NCI-H82 (cell line): ENCODE measurements at regions not wholly inside any gene's neighbourhood (a gene's known extent, or its start where the extent isn't known, plus 50 kb on each side); places are given as distances from the start of the nearest gene placed in this dataset.
"Not testable (repeated sequence)": the region's sequence is repeated elsewhere in the genome, so short reads cannot be mapped to it uniquely, and the experiment has no call there.

Experiments
- DNase-seq: peaks from one replicate; lab custom pipeline; 2025; lab: John Stamatoyannopoulos, UW

DNA sequence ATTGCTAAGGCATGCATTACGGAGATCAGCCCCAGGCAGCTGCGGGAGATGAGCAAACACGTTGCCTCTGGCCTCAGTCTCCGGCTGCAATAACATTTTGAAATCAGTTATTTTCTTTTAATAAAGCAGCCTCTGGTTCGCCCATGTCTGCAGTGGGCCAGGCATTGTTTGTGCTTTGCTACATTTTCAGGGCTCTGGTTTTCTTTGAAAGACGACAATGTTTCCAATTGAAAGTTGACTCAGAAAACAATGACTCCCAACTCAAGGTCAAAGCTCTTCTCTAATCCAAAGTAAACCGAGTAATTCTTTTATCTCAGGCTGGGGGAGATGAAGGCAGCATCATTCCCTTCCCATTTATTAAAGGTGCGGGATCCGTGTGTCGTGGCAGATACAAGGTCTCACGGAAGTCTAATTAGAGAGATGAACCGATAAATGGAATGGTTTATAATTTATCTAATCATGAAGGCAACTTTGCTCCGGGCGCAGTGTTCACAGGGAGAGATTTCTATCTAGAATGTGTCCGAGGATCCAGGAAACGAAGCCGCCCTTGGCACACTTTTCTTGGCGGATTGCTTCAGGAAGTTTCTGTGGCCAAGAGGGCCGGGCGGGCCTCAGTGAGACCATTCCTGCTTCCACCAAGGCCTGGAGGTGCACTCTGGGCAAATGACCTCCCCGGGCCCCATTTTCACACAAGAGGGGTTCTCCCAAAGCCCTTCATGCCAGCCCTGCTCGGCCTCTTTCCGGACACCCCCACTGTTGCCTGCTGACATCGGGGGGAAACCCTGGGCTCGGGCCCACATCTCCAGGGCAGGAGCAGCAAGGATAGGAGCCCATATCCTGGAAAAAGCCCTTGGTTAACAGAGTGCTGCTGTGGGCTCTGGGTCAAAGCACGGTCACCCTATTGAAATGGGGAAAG lies 811.4 kb downstream of the BRD1 start:
- DNase-seq: no peak

DNA sequence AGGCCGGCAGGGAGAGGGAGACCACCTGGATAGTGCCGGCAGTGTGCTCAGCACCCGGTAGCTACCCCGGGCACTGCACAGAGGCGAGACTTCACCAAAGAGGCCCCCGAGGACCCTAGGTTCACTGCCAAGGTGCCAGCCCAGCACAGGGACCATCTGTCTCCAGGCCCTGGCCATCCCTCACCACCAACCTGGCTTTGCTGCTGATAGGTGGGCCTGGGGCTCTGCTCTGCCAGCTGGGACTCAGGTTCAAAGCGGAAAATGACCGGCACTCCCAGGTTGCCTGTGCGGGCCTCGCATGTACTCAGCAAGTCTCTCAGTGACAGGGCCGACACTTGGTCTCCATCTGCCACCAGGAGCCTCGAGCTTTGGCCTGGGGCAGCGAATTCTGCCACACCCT lies 812.2 kb downstream of the BRD1 start:
- no peak for DNase-seq

DNA sequence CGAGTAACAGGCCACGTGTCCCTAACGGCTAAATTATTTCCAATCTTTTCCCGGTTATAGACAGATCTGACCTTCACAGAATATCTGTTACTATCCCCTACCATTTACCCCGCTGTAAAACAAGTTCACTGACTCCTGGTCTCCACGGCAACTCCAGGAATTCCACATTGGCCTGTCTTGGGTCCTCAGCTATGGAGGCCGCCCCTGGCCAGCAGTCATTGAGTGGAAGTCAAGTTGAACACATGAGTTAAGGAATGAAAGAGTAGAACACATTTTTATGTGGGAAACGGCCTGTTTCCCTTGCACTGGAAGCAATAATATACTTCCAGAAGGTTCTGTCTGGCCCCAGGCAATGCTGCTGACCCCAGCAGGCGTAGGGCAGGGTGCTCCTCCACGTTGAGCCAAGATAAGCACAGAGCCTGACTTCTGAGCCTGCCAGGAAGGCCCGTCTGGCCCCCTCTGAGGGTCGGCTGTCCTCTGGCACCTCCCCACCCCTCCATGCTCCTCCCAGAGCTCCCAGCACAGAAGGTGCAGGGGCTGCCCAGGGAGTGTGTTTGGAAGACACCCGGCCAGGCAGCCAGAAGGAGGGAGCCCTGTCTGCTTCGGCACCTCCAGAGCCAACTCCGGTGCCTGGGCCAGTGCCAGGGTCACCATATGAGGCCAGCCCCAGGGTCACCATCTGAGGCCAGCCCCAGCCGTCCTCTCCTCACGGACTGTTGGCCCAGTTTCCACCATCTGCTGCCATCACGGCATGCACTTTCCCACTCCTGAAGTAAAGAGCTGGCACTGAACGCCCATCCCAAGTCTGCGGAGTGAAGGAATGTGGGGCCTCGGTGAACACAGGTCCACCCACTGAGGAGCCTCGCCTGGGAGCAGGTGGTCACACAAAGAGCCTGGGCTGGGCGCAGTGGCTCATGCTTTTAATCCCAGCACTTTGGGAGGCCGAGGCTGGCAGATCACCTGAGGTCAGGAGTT lies 813.2 kb downstream of the BRD1 start:
- DNase-seq: no peak

DNA sequence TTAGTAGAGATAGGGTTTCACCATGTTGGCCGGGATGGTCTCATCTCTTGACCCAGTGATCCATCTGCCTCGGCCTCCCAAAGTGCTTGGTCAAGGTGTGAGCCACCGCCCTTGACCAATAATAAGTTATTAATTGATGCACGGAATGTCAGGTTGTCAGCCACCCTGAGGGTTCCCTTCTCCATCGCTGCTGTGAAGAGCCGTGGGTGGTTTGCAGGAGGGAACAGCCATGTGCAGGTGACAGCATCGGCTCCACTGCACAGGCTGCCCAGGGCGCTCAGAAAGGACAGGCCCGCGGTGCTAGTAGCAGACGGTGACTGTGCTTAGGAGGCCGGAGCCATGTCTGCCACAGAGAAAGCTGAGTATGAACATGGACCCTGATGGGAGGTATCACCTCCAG lies 814.0 kb downstream of the BRD1 start:
- DNase-seq: no peak

DNA sequence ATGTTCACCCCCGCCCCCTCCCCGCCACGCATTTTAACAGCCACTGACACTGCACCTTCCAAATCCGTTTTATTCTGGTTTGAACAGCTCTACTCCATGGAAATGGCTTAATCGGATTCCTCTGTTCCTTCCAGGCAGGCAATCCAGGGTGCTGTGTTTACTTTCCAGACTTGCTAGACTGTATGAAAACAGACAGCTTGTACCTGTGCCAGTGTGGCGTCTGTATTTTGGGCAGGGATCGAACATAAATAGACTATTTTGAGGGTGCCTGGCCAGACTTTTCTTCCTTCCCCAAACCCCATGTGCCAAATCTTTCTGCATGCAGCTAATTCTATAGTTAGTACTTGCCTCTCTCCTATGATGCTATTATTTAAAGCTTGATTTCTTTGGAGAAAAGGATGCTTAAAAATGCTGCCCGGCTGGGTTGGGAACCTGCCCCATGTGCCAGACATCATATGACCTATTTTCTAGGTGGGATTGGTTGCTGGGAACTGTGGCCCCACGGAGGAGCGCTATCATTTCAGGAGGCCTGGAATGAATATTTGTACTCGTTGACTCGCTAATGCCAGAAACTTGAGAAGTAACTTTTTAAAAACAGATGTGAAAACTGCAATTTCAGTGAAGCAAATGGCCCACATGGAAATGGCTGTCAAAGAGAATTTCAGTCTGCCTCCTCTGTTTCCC lies 814.8 kb downstream of the BRD1 start:
- DNase-seq: no peak

DNA sequence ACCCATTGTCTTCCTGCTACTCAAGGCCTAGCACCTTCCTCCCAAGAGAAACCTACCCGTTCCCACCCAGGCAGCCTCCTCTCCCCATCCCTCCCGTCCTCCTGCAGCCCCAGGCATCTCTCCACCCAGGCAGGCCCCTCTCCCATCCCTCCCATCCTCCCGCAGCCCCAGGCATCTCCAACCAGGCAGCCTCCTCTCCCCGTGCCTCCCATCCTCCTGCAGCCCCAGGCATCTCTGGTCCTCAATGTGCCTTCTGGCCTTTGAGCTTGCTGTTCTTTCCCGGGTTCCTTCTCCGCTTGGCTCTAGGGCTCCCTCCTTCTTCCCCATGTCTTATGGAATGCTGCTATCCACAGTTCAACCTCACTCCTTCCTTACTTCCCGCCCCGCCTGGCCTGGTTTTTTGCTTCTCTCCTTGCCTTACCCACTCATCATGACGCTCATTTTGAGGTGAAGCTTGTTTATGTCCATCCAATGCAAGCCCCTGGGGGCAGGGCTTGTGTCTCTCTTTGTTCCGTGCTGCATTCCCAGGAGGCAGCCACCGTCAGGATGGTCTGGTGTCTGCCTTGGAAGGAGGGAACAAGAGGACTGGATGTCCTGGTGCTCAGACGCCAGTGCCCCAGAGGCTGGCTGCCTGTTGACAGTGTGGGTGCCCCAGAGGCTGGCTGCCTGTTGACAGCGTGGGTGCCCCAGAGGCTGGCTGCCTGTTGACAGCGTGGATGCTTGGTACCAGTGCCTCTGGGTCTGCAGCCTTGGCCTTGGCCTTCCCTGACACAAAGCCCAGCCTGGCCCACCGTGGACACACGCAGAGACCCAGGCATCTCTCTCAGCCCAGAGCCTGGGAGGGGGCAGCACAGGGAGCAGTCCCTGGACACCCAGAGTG lies 815.7 kb downstream of the BRD1 start:
- no peak for DNase-seq

DNA sequence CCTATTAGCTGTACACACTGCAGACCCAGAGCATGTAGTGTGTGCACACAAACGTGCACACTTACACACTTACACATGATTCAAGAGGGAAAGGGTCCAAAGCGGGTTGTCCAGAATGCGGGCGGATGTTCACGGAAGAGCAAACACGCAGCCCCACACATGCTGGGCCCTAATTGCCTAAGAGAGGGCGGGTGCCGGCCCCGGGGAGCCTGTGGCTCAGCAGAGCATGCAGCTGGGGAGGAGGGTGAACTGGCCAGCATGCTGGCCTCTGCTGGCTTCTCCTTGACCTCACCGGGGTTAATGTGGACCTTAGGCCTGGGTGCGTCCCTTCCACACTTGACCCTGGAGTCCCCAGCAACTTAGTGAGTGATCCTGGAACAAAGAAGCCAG lies 816.3 kb downstream of the BRD1 start:
- no peak for DNase-seq

DNA sequence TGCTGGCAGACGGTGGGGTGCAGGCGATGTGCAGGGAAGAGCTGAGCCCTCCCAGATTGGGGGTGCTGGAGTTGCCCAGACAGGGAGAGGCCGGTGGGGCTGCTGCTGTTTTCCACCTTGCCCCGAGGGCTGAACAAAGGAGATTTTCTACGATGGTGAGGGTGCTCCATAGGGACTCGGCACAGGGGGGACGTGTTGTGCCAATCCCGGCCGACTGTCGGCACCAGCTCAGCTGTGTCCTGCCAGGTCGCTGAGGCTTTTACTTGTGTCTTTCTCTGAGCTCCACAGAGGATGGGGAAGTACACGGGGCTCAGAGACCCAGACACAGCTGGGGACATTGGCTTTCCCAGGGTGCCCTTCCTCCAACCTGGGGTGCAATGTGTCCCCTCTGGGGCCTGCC lies 816.8 kb downstream of the BRD1 start:
- DNase-seq: no peak

DNA sequence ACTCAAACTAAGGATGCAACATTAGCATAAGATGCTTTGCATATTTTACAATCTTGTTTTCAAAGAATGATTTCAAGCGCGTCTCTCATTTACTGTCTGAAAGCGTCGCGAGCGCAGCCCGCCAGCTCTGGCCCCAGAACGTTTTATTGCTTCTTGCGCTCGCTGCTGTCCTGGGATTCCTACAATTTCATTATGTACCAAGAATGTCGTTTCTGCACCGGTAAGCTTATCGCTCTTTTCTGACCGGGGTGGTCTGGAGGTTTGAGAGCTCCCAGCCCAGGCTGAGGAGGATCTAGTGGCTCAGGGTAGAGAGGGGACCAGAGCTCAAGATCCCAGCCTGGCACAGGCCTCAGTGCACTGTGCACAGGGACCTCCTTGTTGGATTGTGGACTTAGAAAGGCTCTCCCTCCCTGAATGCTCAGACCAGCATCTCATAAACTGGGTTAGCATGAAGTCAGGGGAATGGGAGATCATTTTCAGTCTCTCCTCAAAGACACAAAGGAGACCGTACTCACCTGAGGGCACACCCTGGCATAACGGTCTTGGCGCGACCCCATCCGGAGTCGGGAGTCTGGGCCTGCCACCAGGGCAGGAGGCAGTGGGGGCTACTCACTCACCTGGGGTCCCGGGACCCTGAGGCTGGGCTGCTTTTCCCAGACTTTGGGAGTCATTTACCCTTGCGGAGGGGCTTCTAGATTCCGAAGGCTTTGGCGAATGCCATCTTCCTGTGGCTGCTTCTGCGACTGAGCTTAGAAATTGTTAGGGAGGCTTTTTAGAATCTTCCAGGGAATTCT lies 817.4 kb downstream of the BRD1 start:
- DNase-seq: no peak

DNA sequence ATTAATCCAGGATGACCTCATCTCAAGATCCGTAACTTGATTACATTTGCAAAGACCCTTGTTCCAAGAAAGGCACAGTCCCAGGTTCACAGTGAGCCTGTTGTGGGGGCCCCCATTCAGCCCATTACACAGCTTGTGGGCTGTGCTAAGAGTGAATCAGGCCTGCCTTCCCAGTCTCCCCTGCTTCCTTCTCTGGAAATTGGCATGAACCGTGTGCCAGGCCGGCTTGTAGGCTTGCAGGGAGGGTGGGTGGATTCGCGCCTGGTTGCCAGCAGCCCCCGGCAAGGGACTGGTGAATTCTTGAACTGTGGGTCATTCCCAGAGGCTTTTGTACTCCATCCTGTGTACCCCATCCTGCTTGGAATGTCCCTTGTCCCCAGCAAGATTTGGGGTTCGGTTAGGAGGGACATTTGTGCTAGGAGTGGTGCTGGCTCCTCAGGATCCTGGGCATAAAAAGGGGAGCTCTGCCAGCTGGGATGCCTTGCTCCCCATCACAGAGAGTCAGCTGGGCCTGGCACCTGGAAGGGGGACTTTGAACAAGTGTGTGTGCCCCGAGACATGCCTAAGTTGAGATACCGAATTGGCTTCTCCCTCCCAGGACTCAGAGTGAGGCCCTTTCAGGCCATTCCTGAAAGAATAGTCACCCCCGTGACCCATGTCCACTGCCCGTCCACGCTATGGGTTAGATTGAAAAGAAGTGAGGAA lies 818.2 kb downstream of the BRD1 start:
- DNase-seq: no peak

DNA sequence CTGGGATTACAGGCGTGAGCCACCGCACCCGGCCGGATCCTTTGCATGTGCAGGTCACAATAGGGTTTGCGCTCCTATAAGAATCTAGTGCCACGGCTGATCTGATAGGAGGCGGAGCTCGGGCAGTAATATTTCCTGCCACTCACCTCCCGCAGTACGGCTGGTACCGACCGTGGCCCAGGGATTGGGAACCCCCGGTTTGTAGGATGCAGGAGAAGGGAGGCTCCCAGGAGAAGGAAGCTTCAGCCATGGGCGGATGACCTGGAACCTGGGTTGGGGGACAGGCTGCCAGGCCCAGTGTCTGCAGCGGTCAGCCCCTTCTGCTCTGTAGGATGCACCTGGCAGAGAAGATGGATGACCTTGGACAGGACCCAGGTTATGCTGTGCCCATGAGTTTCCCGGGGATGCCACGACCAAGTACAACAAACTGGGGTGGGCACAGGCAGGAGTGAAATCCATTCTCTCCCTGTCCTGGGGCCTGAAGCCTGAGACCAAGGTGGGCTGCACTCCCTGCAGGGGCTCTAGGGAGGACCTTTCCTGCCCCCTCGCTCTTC lies 818.9 kb downstream of the BRD1 start:
- DNase-seq: no peak

DNA sequence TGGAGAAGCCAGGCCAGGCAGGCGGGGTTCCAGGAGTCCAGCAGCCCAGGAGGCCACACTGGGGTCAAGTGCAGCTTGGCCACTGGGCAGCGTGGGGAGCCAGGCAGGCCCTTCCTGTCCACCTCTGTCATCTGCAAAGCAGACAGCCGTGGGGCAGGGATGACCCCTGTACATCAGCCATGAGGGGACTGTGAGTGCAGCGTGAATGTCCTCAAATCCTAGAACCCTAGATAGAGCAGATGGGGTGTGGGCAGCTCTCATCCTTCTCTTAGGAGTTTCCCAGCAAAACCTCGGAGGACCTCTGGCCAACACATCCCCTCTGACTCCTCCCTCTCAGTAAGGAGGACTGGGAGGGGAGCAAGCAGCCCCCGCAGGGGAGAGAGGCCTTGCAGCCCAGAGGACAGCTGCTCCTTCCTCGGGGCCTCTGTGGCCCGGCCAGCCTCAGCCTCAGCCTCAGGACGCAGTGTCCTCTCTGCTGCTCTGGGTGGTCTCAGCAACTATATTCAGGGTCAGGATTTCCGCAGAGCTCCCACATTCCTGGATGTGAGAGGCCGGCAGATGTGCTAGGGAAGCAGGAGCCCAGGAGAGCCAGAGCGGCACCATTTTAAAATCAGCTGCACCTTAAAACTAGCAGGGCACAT lies 820.5 kb downstream of the BRD1 start:
- no peak for DNase-seq

DNA sequence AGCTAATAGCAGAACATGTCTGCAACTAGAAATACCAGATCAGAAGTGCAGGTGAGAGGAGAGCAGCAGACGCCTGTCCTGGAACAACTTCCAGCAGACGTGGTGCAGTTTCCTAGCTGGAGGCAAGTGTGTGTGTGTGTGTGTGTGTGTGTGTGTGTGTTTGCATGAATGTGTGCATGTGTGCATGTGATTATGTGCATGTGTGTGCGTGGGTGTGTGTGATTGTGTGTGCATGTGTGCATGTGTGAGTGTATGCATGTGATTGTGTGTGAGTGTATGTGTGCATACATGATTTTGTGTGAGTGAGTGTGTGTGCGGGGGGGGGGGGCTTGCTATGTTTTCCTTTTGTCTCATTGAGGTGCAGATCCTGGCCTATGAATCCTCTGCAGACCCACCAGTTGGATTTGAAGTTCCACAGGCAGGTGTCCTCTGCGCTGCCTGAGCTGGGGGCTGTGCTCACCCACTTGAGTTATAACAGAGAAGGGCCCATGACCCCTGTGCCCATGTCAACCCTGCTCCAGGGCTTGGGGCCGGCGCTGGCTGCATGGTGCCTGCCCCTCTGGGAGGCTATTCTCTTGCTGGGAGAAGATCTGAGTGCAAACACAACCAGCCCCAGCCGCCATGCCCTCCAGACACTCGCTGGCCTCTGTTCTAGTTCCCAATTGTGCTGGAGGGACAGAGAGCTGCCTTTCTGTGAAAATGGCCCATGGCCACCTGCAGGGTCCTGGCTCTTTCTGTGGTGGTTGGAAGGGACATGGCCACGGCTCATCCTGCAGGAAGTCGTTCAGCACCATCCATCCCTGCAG lies 821.3 kb downstream of the BRD1 start:
- no peak for DNase-seq

DNA sequence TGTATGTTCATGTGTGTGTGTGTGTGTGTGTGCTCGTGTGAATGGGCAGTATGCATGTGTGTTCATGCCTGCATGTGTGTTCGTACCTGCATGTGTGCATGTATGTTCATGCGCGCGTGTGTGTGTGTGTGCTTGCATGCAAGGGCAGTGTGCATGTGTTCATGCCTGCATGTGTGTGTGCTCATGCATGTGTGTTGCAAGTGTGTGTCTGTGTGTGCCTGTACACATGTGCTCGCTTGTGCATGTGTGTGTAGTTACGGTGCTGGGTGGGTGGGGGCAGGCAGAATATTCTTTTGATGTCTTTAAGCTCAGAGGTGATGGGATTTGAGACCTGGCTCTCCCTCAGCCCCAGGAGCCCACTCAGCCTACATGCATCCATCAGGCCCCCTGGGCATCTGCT lies 822.1 kb downstream of the BRD1 start:
- DNase-seq: no peak

DNA sequence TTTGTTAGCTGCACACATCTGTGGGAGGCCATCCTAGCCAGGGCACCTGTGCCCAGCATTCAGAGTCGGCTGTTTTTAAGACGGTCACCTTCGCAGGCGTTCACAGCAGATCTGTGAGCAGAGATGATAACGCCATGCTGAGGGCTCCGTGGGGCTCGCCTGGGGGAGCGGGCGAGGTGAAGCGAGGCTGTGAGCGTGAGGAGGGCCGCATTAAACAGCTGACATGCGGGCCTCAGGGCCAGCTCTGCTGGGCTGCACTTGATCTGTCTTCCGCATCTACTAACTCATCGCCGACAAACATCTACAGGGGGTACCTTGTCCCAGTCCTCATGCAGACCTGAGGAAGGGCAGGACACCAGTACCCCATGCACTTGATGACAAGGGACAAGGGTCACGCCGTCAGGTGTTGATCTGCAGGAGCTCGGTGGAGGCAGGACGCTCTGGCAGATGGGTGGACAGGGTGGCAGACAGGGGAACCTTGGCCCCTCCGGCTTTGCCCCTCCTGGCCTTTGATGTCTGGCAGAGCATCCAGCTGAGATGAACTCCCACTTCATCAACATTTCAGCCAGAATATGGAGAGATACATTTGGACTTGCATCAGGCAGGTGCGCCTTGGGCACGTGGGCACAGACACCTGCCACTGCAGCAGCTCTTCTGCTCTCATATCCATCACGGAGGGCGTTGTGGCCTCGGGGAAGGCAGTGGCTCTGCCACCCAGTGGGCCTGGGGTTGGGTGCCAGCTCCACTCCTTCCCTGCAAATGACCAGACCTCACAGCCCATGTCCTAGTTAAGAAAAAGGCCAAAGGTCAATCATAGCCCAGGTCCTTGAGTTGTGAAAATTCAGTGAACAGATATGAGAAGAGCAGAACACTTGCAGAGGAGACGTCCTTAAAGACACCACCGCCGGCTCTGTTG lies 822.9 kb downstream of the BRD1 start:
- no peak for DNase-seq

DNA sequence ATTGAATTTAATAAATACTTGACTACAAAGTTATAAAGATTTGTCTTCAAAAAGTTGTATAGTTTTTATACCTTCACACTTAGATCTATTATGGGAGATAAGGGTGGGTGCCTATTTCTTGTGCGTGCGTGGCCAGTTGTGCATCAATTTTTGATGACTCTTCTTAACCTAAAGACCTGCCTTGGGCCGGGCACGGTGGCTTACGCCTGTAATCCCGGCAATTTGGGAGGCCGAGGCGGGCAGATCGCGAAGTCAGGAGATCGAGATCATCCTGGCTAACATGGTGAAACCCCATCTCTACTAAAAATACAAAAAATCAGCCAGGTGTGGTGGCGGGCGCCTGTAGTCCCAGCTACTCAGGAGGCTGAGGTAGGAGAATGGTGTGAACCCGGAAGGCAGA lies 830.1 kb downstream of the BRD1 start:
- not testable (repeated sequence) for DNase-seq

DNA sequence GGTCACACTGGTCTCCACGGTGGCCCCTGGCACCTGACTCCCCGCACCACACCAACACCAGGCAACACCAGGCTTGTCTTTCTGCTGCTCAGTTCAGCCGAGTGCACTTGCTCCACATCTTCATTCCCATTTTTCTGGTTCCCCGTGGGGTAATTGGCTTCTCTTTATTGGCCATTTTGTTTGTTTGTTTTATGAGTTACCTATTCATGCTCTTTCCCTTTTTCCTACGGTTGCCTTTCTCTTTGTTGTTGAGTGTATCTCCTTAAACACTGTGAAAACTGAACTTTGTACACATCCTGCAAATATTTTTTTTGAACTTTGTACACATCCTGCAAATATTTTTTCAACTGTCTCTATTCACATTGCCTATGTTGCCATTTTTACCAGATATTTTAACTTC lies 834.0 kb downstream of the BRD1 start:
- no peak for DNase-seq
